H1 (cell line): ENCODE measurements at regions not wholly inside any gene's neighbourhood (a gene's known extent, or its start where the extent isn't known, plus 50 kb on each side); places are given as distances from the start of the nearest gene placed in this dataset.

ENCODE experiments used
- CTCF ChIA-PET: fragments of 300-600 bp; sonication (Branson Sonifier 250); formaldehyde crosslinking; loops from one replicate; lab custom pipeline; 2021; ENCODE audit not compliant: partially characterized antibody; lab: Charles Lee
- POLR2A ChIA-PET: fragments of 300-600 bp; sonication (Branson Sonifier 250); formaldehyde crosslinking; loops from one replicate; lab custom pipeline; 2021; ENCODE audit warnings: inconsistent platforms; ENCODE audit not compliant: partially characterized antibody; lab: Charles Lee
- DNase-seq, 2 experiments: peaks; one replicate each; pipeline versions ENCODE4 v3.0.0 to v3.0.0-alpha.2; 2010 to 2022; ENCODE audit warnings: low spot score in 2 of 2, low read depth in 1 of 2, mixed read lengths in 1 of 2
- FAIRE-seq: peaks from 2 replicates; lab custom pipeline; 2011; peaks lifted over from hg19 to GRCh38; lab: Jason Lieb, UNC
- H2AFZ ChIP-seq: 2 replicates; pipeline ENCODE4 v1.8.1; 2012; ENCODE audit warnings: low read length, inconsistent platforms
- H2AK5ac ChIP-seq: 2 replicates; pipeline ENCODE4 v1.6.1; 2013; ENCODE audit warnings: low read depth, low read length
- H2BK120ac ChIP-seq: replicated peaks from 2 replicates; pipeline ENCODE3; 2013; ENCODE audit warnings: low read depth, low read length, inconsistent platforms
- H2BK12ac ChIP-seq: 2 replicates; pipeline ENCODE4 v1.6.1; 2013; ENCODE audit warnings: low read depth, low read length
- H2BK15ac ChIP-seq: 2 replicates; pipeline ENCODE4 v1.6.1; 2013; ENCODE audit warnings: low read length
- H2BK20ac ChIP-seq: 2 replicates; pipeline ENCODE4 v1.6.1; 2013; ENCODE audit warnings: low read length
- H2BK5ac ChIP-seq: 2 replicates; pipeline ENCODE4 v1.6.1; 2013; ENCODE audit warnings: low read depth, low read length
- H3K14ac ChIP-seq: 2 replicates; pipeline ENCODE4 v1.6.1; 2013; ENCODE audit warnings: inconsistent platforms; ENCODE audit not compliant: insufficient read length
- H3K18ac ChIP-seq: 2 replicates; pipeline ENCODE4 v1.6.1; 2013; ENCODE audit warnings: low read length; ENCODE audit errors: extremely low read depth
- H3K23ac ChIP-seq: 2 replicates; pipeline ENCODE4 v1.6.1; 2013; ENCODE audit warnings: inconsistent platforms; ENCODE audit not compliant: insufficient read length
- H3K23me2 ChIP-seq: 2 replicates; pipeline ENCODE4 v1.6.1; 2013; ENCODE audit warnings: low read depth, low read length
- H3K27ac ChIP-seq: 2 replicates; pipeline ENCODE4 v1.6.1; 2011; ENCODE audit warnings: low read depth, low read length, inconsistent platforms
- H3K27me3 ChIP-seq, 4 experiments: replicated peaks in 1 of 4; 1 replicate in 1 of 4; 2 replicates in 3 of 4; pipeline versions ENCODE4 v1.6.1 to v1.8.1; 2011 to 2013; ENCODE audit warnings: low read length in 3 of 4, mild to moderate bottlenecking in 3 of 4, inconsistent platforms in 2 of 4, mixed read lengths in 2 of 4, moderate library complexity in 1 of 4; ENCODE audit not compliant: control insufficient read depth in 3 of 4, insufficient read depth in 3 of 4; ENCODE audit errors: extremely low read depth in 1 of 4
- H3K36me3 ChIP-seq, 4 experiments: 2 replicates each; pipeline versions ENCODE4 v1.6.1 to v1.8.1; 2011 to 2013; ENCODE audit warnings: mild to moderate bottlenecking in 4 of 4, low read length in 3 of 4, moderate library complexity in 2 of 4, control low read depth in 1 of 4, inconsistent platforms in 1 of 4; ENCODE audit not compliant: insufficient read depth in 4 of 4, control insufficient read depth in 2 of 4
- H3K4ac ChIP-seq: replicated peaks from 2 replicates; pipeline ENCODE3; 2013; ENCODE audit warnings: low read length, low read depth, mixed read lengths, inconsistent platforms; ENCODE audit not compliant: insufficient read length
- H3K4me1 ChIP-seq, 4 experiments: replicated peaks in 1 of 4; 1 replicate in 1 of 4; 2 replicates in 3 of 4; pipeline versions ENCODE4 v1.6.1 to v1.8.1; 2011 to 2013; ENCODE audit warnings: low read length in 3 of 4, inconsistent platforms in 2 of 4, mixed read lengths in 1 of 4; ENCODE audit not compliant: insufficient read depth in 4 of 4, control insufficient read depth in 3 of 4
- H3K4me2 ChIP-seq, 2 experiments: 2 replicates each; pipeline versions ENCODE4 v1.6.1 to v1.8.1; 2011 to 2013; ENCODE audit warnings: low read depth in 2 of 2, low read length in 2 of 2, control low read depth in 1 of 2, inconsistent platforms in 1 of 2, mild to moderate bottlenecking in 1 of 2; ENCODE audit not compliant: insufficient read depth in 1 of 2
- H3K4me3 ChIP-seq, 4 experiments: fragments of 200-600, 300-600 bp in 1 of 4; sonication (generic), shearing (Covaris generic), sonication (Bioruptor Twin) in 1 of 4; 2 replicates each; pipeline versions ENCODE4 v1.5.1 to v1.8.1; 2011 to 2016; ENCODE audit warnings: low read length in 4 of 4, low read depth in 3 of 4, control low read depth in 2 of 4, inconsistent platforms in 2 of 4, mild to moderate bottlenecking in 2 of 4, mixed read lengths in 1 of 4, moderate library complexity in 1 of 4; ENCODE audit not compliant: insufficient read depth in 2 of 4; ENCODE audit errors: extremely low read depth in 1 of 4
- H3K56ac ChIP-seq: replicated peaks from 2 replicates; pipeline ENCODE3; 2013; ENCODE audit warnings: low read depth, mild to moderate bottlenecking, mixed read lengths, low read length, inconsistent platforms; ENCODE audit not compliant: insufficient read length
- H3K79me1 ChIP-seq: 2 replicates; pipeline ENCODE4 v1.6.1; 2013; ENCODE audit warnings: low read depth, low read length, control low read depth
- H3K79me2 ChIP-seq, 2 experiments: 2 replicates each; pipeline versions ENCODE4 v1.6.1 to v1.8.1; 2012 to 2013; ENCODE audit warnings: low read length in 2 of 2, mild to moderate bottlenecking in 2 of 2, inconsistent platforms in 1 of 2; ENCODE audit not compliant: insufficient read depth in 2 of 2, control insufficient read depth in 1 of 2
- H3K9ac ChIP-seq, 4 experiments: replicated peaks in 1 of 4; 1 replicate in 1 of 4; 2 replicates in 3 of 4; pipeline versions ENCODE4 v1.6.1 to v1.8.1; 2011 to 2013; ENCODE audit warnings: low read depth in 3 of 4, low read length in 3 of 4, control low read depth in 2 of 4, mild to moderate bottlenecking in 2 of 4, moderate library complexity in 2 of 4, inconsistent platforms in 1 of 4; ENCODE audit errors: extremely low read depth in 1 of 4
- H3K9me3 ChIP-seq, 2 experiments: 2 replicates each; pipeline versions ENCODE4 v1.6.1 to v1.8.1; 2012 to 2013; ENCODE audit warnings: mild to moderate bottlenecking in 2 of 2, moderate library complexity in 2 of 2, control low read depth in 1 of 2, inconsistent platforms in 1 of 2, low read depth in 1 of 2, low read length in 1 of 2, mixed read lengths in 1 of 2; ENCODE audit not compliant: insufficient read depth in 2 of 2
- H4K20me1 ChIP-seq, 2 experiments: replicated peaks in 1 of 2; 2 replicates each; pipeline versions ENCODE3 to v1.8.1; 2011 to 2013; ENCODE audit warnings: inconsistent platforms in 2 of 2, low read length in 2 of 2, mild to moderate bottlenecking in 1 of 2; ENCODE audit not compliant: insufficient read depth in 2 of 2, control insufficient read depth in 1 of 2
- H4K5ac ChIP-seq: 2 replicates; pipeline ENCODE4 v1.6.1; 2013; ENCODE audit warnings: low read length, low read depth, mixed read lengths, inconsistent platforms; ENCODE audit not compliant: insufficient read length
- H4K8ac ChIP-seq: 2 replicates; pipeline ENCODE4 v1.8.0; 2013; ENCODE audit warnings: mild to moderate bottlenecking, moderate library complexity, low read length, inconsistent platforms; ENCODE audit not compliant: insufficient read depth; ENCODE audit errors: extremely low read depth
- H4K91ac ChIP-seq: replicated peaks from 2 replicates; pipeline ENCODE3; 2013; ENCODE audit warnings: low read length, mixed read lengths, inconsistent platforms; ENCODE audit not compliant: insufficient read length
- CHD1 ChIP-seq: IDR thresholded peaks from 2 replicates; pipeline ENCODE4 v1.6.1; 2012; ENCODE audit warnings: low read depth, low read length, improper control_type of control experiment
- EGR1 ChIP-seq: IDR thresholded peaks from 2 replicates; pipeline ENCODE4 v1.6.1; 2011; ENCODE audit warnings: low read depth, low read length, borderline replicate concordance
- FOSL1 ChIP-seq: IDR thresholded peaks from 2 replicates; pipeline ENCODE4 v1.6.1; 2011; ENCODE audit warnings: mild to moderate bottlenecking, low read depth, low read length, moderate library complexity; ENCODE audit not compliant: insufficient read depth
- WGBS, 2 experiments: shearing (Covaris generic) in 1 of 2; methylation state at CpG; one replicate each; pipeline versions ENCODE4 v1.1.6 to v1.1.7; 2013 to 2015; ENCODE audit warnings: low lambda C conversion rate in 2 of 2, mixed read lengths in 2 of 2, inconsistent platforms in 1 of 2, low coverage in 1 of 2, missing lambda C conversion rate in 1 of 2; ENCODE audit not compliant: insufficient replicate concordance in 2 of 2, insufficient coverage in 1 of 2, insufficient read length in 1 of 2; ENCODE audit errors: extremely low coverage in 1 of 2, missing lambda C conversion rate in 1 of 2; 5-methylcytosine and 5-hydroxymethylcytosine counted together
- TF ChIP-seq, protein P1 (sequence below): IDR thresholded peaks from 2 replicates; pipeline ENCODE4 v1.6.1; 2012; ENCODE audit warnings: inconsistent platforms

DNA sequence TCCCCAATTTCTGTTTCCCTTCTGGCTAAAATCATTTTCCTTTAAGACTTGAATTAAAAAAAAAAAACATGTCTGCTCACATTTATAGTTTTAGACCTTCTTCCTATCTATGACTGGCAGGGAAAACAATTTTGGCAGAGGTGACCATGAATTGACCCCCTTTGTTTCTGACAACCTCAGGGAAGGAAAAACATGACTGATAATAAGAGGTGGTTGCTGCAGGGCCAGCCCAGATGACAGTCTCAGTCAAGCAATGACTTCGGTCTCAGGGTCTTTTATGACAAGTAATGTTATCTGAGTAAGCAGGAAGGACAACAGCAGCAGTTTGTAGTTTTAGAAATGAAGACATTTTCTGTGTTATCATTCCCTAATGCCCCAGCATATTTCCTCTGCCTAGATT lies 430.9 kb downstream of the LRIG3 start:
- Histone ChIP-seq H2BK15ac (no peak overlapping the region), H2AFZ (no peak overlapping the region)
- TF ChIP-seq CHD1: no peak
- no peak for TF ChIP-seq FOSL1
- TF ChIP-seq EGR1: no peak
- TF ChIP-seq, protein P1, sequence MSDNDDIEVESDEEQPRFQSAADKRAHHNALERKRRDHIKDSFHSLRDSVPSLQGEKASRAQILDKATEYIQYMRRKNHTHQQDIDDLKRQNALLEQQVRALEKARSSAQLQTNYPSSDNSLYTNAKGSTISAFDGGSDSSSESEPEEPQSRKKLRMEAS: no peak

More for the DNA sequence above, 430.9 kb downstream of the LRIG3 start:
- Histone ChIP-seq H3K27ac (no peak overlapping the region), H3K4me3 (no peak overlapping the region), H4K5ac (no peak overlapping the region), H4K20me1 (no peaks in the 10 kb centered on the region), H2BK120ac (no peak overlapping the region), H3K23ac (no peak overlapping the region), H3K9ac (no peak overlapping the region), H3K27me3 (no peaks in the 10 kb centered on the region), H3K4ac (no peak overlapping the region), H2BK5ac (no peak overlapping the region), H2BK20ac (no peak overlapping the region), H2BK12ac (no peak overlapping the region), H3K36me3 (no peaks in the 10 kb centered on the region), H2AK5ac (no peak overlapping the region), H3K9me3 (no peaks in the 10 kb centered on the region), H3K14ac (no peak overlapping the region), H3K56ac (no peak overlapping the region), H3K79me2 (no peaks in the 10 kb centered on the region), H3K4me1 (no peaks in the 10 kb centered on the region), H4K8ac (no peak overlapping the region), H4K91ac (no peak overlapping the region), H3K23me2 (no peaks in the 10 kb centered on the region), H3K18ac (no peak overlapping the region), H3K79me1 (no peaks in the 10 kb centered on the region), H3K4me2 (no peak overlapping the region)
- WGBS, 2 experiments: 79% methylated on average over 1 of the region's 1 CpG; no CpG with 5 or more reads in 1 of the 2 experiments
- ChIA-PET CTCF (interaction anchor here (2.1 kb wide), 1 partner anchor 51 kb away, joined by 4 read pairs; no protein-coding TSS in a partner anchor), POLR2A (no interaction called here)
- DNase-seq (no peak), FAIRE-seq (no peak)
